PFSK-1 (cell line): ENCODE measurements at regions not wholly inside any gene's neighbourhood (a gene's known extent, or its start where the extent isn't known, plus 50 kb on each side); places are given as distances from the start of the nearest gene placed in this dataset.

Experiments
- FOXP2 ChIP-seq: optimal IDR thresholded peaks from 2 replicates; pipeline ENCODE3; 2011; ENCODE audit warnings: borderline replicate concordance, control low read depth, inconsistent platforms; ENCODE audit not compliant: insufficient read depth; ENCODE audit errors: extremely low read length, extremely low read depth
- POLR2AphosphoS5 ChIP-seq: IDR thresholded peaks from 2 replicates; pipeline ENCODE4 v1.6.1; 2012; ENCODE audit warnings: low read depth, mild to moderate bottlenecking, control low read depth, low read length, moderate library complexity
- SIN3A ChIP-seq: IDR thresholded peaks from 2 replicates; pipeline ENCODE4 v1.6.1; 2012; ENCODE audit warnings: mild to moderate bottlenecking, low read length, moderate library complexity, borderline replicate concordance; ENCODE audit not compliant: insufficient read depth
- TAF1 ChIP-seq: IDR thresholded peaks from 2 replicates; pipeline ENCODE4 v1.6.1; 2012; ENCODE audit warnings: low read length, control low read depth, borderline replicate concordance; ENCODE audit not compliant: insufficient read depth
- TF ChIP-seq, protein P1 (sequence below), 2 experiments: IDR thresholded peaks; 2 replicates each; pipeline versions ENCODE4 v1.6.1 to v1.8.0; 2011 to 2012; ENCODE audit warnings: low read depth in 2 of 2, low read length in 2 of 2, control low read depth in 1 of 2, inconsistent platforms in 1 of 2, mild to moderate bottlenecking in 1 of 2, moderate library complexity in 1 of 2; ENCODE audit not compliant: insufficient read depth in 1 of 2

DNA sequence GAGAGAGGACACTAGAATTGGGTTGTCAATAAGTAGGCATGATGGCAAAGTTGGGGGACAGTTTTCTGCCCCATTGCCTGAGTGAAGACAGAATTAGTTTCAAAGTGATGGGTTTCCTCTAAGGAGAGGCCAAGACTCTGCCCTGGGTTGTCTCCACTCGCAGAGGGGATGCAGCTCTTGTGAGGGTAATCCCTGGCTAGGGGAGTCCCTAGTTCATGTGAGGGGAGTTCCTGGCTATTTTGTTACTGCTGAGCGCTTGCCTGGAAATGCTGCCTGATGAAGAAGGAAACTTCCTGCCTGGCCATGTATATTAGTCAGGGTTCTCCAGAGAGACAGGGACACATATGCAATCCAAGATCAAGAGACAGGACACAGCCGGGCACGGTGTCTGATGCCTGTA lies 501.5 kb downstream of the BCL11A start:
- TF ChIP-seq SIN3A, result no peak
- no peak for TF ChIP-seq TAF1
- TF ChIP-seq, protein P1, sequence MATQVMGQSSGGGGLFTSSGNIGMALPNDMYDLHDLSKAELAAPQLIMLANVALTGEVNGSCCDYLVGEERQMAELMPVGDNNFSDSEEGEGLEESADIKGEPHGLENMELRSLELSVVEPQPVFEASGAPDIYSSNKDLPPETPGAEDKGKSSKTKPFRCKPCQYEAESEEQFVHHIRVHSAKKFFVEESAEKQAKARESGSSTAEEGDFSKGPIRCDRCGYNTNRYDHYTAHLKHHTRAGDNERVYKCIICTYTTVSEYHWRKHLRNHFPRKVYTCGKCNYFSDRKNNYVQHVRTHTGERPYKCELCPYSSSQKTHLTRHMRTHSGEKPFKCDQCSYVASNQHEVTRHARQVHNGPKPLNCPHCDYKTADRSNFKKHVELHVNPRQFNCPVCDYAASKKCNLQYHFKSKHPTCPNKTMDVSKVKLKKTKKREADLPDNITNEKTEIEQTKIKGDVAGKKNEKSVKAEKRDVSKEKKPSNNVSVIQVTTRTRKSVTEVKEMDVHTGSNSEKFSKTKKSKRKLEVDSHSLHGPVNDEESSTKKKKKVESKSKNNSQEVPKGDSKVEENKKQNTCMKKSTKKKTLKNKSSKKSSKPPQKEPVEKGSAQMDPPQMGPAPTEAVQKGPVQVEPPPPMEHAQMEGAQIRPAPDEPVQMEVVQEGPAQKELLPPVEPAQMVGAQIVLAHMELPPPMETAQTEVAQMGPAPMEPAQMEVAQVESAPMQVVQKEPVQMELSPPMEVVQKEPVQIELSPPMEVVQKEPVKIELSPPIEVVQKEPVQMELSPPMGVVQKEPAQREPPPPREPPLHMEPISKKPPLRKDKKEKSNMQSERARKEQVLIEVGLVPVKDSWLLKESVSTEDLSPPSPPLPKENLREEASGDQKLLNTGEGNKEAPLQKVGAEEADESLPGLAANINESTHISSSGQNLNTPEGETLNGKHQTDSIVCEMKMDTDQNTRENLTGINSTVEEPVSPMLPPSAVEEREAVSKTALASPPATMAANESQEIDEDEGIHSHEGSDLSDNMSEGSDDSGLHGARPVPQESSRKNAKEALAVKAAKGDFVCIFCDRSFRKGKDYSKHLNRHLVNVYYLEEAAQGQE (IDR thresholded peaks at IDR 0.05; ENCODE audit: insufficient read depth in 1 of 2, low read depth in 2 of 2, low read length in 2 of 2), result no peak
- TF ChIP-seq POLR2AphosphoS5, result no peak
- no peak for TF ChIP-seq FOXP2

DNA sequence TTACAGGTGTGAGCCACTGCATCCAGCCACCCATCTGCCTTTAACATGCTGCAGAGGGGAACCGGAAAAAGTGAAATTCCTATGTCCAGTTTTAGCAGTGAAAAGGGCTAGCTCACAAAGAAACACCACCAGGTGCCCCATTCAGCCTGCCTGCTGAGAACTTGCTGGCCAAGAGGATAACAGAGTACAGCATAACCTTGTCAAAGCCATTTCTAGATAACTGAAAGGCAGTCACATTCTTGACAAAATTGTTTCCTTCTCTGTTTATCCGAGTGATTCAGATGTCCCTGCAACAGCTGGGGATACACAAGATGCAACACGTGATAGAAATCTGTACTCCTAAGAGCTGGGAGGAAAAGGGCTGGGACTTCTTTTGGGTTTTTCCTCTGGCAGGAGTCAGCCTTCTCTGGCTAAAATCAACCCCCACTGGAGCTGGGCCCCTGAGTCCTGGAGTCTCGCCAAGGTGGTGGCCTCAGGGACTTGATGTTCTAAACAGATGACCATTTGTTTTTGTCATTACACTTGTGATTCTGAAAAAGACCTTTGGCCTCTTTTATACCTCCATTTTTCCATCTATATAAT lies 505.4 kb downstream of the BCL11A start:
- TF ChIP-seq FOXP2 (no peak), POLR2AphosphoS5 (no peak), TAF1 (no peak), SIN3A (no peak)
- TF ChIP-seq, protein P1 (IDR thresholded peaks at IDR 0.05; ENCODE audit: insufficient read depth in 1 of 2, low read depth in 2 of 2, low read length in 2 of 2), result no peak

DNA sequence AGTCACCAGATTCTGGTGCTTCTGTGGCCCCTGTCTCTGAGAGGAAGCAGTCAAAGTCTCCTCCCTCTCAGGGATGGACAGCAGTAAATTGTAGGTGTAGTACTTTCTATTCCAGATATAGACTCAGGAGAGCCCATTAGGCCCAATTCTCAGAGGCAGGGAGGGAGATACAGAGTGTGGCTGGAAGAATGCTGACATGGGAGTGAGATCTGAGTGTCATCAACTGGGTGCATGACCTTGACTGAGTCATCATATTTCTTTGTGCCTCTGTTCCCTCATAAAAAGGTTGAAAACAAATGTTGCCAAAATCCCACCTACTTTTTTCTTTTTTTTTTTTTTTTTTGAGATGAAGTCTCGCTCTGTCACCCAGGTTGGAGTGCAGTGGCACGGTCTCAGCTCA lies 506.1 kb downstream of the BCL11A start:
- no peak for TF ChIP-seq POLR2AphosphoS5
- no peak for TF ChIP-seq TAF1
- TF ChIP-seq SIN3A, result no peak
- TF ChIP-seq, protein P1 (IDR thresholded peaks at IDR 0.05; ENCODE audit: insufficient read depth in 1 of 2, low read depth in 2 of 2, low read length in 2 of 2), result no peak
- TF ChIP-seq FOXP2, result no peak

DNA sequence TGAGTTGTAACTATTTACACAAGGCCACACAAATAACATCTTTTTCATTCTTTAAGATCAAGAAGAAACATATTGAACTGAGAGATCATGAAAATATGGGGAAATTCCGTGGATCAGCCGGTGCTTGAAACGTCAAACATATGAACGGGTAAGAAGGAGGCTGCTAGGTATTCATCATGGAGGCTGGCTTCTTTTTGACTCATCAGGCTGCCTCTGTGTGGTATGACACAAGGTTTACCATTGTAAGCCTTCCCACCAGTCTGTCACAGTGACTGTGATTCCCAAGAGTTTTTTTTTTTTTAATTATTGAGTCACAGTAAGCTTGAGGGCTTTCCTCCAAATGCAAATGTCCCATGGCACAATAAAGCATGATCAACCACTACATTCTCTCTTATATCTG lies 506.9 kb downstream of the BCL11A start:
- no peak for TF ChIP-seq POLR2AphosphoS5
- TF ChIP-seq, protein P1 (IDR thresholded peaks at IDR 0.05; ENCODE audit: insufficient read depth in 1 of 2, low read depth in 2 of 2, low read length in 2 of 2), result no peak
- TF ChIP-seq SIN3A, result no peak
- TF ChIP-seq FOXP2, result no peak
- no peak for TF ChIP-seq TAF1
